Adipocyte (in vitro differentiated cells): ENCODE measurements at regions not wholly inside any gene's neighbourhood (a gene's known extent, or its start where the extent isn't known, plus 50 kb on each side); places are given as distances from the start of the nearest gene placed in this dataset.
A peak's percentile ranks its signal among the peaks of the same experiment; 100 is the strongest.

Experiments used
- DNase-seq: peaks from one replicate; pipeline ENCODE4 v3.0.0-alpha.2; 2015; ENCODE audit warnings: low read depth
- H3K27me3 ChIP-seq: replicated peaks from 2 replicates; pipeline ENCODE4 v1.7.0; 2013; ENCODE audit warnings: mild to moderate bottlenecking, low read length, moderate library complexity; ENCODE audit not compliant: control insufficient read depth, insufficient read depth
- H3K36me3 ChIP-seq: 2 replicates; pipeline ENCODE4 v1.7.0; 2013; ENCODE audit warnings: low read length, mild to moderate bottlenecking, moderate library complexity; ENCODE audit not compliant: control insufficient read depth, insufficient read depth, severe bottlenecking
- H3K4me1 ChIP-seq: 2 replicates; pipeline ENCODE4 v1.7.0; 2013; ENCODE audit warnings: mild to moderate bottlenecking, low read length, moderate library complexity; ENCODE audit not compliant: control insufficient read depth, insufficient read depth
- H3K4me3 ChIP-seq: 2 replicates; pipeline ENCODE4 v1.7.0; 2013; ENCODE audit warnings: mild to moderate bottlenecking, low read length, moderate library complexity
- H3K9ac ChIP-seq: 2 replicates; pipeline ENCODE4 v1.7.0; 2013; ENCODE audit warnings: mild to moderate bottlenecking, low read length, moderate library complexity
- H3K9me3 ChIP-seq: 2 replicates; pipeline ENCODE4 v1.7.0; 2013; ENCODE audit warnings: mild to moderate bottlenecking, low read length, moderate library complexity; ENCODE audit not compliant: control insufficient read depth

GRCh38 chr3:127049393-127049792 is 66.5 kb downstream of the PLXNA1 start:
- no peak for DNase-seq
- H3K36me3 ChIP-seq, result no peaks in the 10 kb centered on the region
- no peak overlapping the region for H3K4me3 ChIP-seq
- peaks cover 8% of the 10 kb centered on the region for H3K9me3 ChIP-seq
- H3K4me1 ChIP-seq, result peaks cover 35% of the 10 kb centered on the region
- no peak overlapping the region for H3K9ac ChIP-seq
- no peaks in the 10 kb centered on the region for H3K27me3 ChIP-seq

DNA sequence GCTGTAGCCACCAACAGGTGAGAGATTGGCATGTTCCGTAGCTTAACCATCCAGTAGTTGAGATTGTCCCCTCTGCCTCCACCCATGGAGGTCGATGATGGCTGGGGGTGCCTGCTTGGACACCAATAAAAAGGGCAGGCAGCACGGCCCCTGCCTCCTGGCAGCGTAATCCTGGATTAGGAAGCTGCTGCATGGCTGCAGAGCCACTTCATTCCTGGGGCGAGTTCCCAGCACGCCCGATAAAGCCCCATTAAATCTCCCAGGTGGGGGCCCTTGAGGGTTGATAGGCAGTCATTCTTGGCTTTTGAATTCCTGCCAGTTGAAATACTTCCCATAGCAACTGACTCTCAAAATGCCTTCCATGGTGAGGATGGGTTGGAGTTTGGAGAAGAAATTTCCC is 67.8 kb downstream of the PLXNA1 start:
- Histone ChIP-seq H3K36me3 (no peaks in the 10 kb centered on the region), H3K4me1 (peaks cover 31% of the 10 kb centered on the region), H3K27me3 (no peaks in the 10 kb centered on the region), H3K4me3 (no peak overlapping the region), H3K9me3 (peaks cover 8% of the 10 kb centered on the region), H3K9ac (no peak overlapping the region)
- DNase-seq, result no peak

GRCh38 chr3:127052121-127052561 is 69.2 kb downstream of the PLXNA1 start:
- no peaks in the 10 kb centered on the region for H3K27me3 ChIP-seq
- no peak overlapping the region for H3K4me3 ChIP-seq
- H3K36me3 ChIP-seq, result no peaks in the 10 kb centered on the region
- H3K4me1 ChIP-seq, result peaks cover 29% of the 10 kb centered on the region
- H3K9me3 ChIP-seq, result peaks cover 13% of the 10 kb centered on the region
- no peak overlapping the region for H3K9ac ChIP-seq
- DNase-seq, result no peak

DNA sequence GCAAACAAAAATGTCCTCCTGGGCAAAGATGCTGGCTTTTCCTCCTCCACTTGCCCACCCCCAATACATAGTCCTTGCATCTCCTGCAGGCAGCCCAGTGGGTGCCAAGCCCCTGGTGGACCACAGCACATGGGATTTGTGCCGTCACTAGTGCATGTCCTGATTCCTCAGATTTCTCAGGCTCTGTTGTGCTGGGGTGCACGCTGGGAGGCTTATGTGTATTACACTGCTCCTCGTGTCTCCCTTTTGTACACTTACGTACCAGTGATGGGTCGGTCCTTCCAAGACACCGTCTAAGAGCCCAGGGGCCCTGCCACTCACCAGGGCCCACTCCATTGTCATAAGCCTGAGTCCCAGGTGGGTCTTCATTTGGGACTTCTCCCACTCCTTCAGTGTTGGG is 70.1 kb downstream of the PLXNA1 start:
- peaks cover 29% of the 10 kb centered on the region for H3K4me1 ChIP-seq
- H3K9me3 ChIP-seq, result peaks cover 21% of the 10 kb centered on the region
- no peak overlapping the region for H3K4me3 ChIP-seq
- no peaks in the 10 kb centered on the region for H3K27me3 ChIP-seq
- no peak for DNase-seq
- H3K9ac ChIP-seq, result no peak overlapping the region
- H3K36me3 ChIP-seq, result no peaks in the 10 kb centered on the region

DNA sequence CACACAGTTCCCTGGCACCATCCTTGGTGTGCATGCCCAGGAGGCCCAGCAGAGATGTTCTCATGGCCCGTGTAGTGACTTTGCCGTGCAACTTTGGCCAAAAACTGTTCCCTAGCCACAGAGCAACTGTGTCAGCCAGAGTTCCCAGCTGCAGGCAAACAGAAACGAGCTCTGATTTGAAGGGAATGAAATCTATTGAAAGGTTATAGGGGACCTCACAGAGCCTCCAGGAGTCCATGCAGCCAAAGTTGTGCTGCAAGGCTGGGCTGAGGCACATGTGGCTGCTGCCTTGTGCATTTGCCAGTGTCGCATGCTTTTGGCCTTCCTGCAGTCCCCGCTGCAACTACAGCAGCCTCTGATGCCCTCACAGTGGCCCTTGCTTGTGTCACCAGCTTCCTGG is 70.5 kb downstream of the PLXNA1 start:
- no peaks in the 10 kb centered on the region for H3K27me3 ChIP-seq
- DNase-seq, result no peak
- peaks cover 31% of the 10 kb centered on the region for H3K4me1 ChIP-seq
- peaks cover 22% of the 10 kb centered on the region for H3K9me3 ChIP-seq
- H3K36me3 ChIP-seq, result no peaks in the 10 kb centered on the region
- no peak overlapping the region for H3K9ac ChIP-seq
- H3K4me3 ChIP-seq, result no peak overlapping the region

- Histone ChIP-seq H3K9ac (no peak overlapping the region), H3K27me3 (no peaks in the 10 kb centered on the region), H3K36me3 (no peaks in the 10 kb centered on the region), H3K4me1 (peaks cover 36% of the 10 kb centered on the region), H3K4me3 (no peak overlapping the region), H3K9me3 (peaks cover 22% of the 10 kb centered on the region)
- DNase-seq, result no peak
These were observed 71.1 kb downstream of the PLXNA1 start for GRCh38 chr3:127053979-127054378.

- Histone ChIP-seq H3K36me3 (no peaks in the 10 kb centered on the region), H3K9me3 (peaks cover 15% of the 10 kb centered on the region), H3K4me1 (peaks cover 42% of the 10 kb centered on the region), H3K27me3 (no peaks in the 10 kb centered on the region), H3K9ac (no peak overlapping the region), H3K4me3 (no peak overlapping the region)
- no peak for DNase-seq
These were observed 73.4 kb downstream of the PLXNA1 start for GRCh38 chr3:127056281-127056680.

DNA sequence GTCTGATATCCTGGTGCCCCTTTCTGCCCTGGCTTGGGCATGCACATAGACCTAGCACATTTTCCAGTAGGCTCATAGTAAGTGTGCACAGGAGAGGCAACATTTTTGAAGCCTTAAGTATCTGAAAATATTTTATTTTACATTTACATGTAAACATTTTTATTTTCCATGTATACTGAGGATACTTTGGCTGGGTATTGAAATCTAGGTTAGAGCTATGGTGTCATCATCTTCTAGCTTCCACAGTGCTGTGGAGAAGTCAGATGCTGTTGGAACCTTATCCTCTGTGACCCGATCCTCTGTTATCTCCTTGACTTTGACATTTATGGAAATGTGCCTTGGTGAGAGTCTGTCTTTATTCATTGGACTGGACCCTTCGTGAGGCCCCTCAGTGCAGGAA is 74.1 kb downstream of the PLXNA1 start:
- no peak overlapping the region for H3K4me3 ChIP-seq
- H3K9me3 ChIP-seq, result peaks cover 15% of the 10 kb centered on the region
- H3K4me1 ChIP-seq, result peaks cover 35% of the 10 kb centered on the region
- H3K9ac ChIP-seq, result no peak overlapping the region
- no peaks in the 10 kb centered on the region for H3K36me3 ChIP-seq
- H3K27me3 ChIP-seq, result no peaks in the 10 kb centered on the region
- no peak for DNase-seq

DNA sequence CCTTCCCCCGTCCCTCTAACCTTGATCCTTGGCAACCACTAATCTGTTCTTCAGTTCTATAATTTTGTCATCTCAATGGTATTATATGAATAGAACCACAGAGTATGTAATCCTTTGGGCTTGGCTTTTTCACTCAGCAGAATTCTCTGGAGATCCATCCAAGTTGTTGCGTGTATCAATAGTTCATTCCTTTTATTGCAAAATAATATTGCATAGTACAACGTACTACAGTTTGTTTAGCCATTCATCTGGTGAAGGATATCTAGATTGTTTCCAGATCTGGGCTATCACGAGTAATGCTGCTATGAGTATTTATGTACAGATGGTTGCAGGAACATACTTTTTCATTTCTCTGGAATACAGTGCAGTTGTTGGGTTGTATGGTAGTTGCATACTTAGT is 76.2 kb downstream of the PLXNA1 start:
- H3K9ac ChIP-seq, result no peak overlapping the region
- DNase-seq, result peak; percentile 81
- no peak overlapping the region for H3K4me3 ChIP-seq
- peaks cover 15% of the 10 kb centered on the region for H3K4me1 ChIP-seq
- H3K27me3 ChIP-seq, result no peaks in the 10 kb centered on the region
- no peaks in the 10 kb centered on the region for H3K36me3 ChIP-seq
- H3K9me3 ChIP-seq, result peaks cover 15% of the 10 kb centered on the region

DNA sequence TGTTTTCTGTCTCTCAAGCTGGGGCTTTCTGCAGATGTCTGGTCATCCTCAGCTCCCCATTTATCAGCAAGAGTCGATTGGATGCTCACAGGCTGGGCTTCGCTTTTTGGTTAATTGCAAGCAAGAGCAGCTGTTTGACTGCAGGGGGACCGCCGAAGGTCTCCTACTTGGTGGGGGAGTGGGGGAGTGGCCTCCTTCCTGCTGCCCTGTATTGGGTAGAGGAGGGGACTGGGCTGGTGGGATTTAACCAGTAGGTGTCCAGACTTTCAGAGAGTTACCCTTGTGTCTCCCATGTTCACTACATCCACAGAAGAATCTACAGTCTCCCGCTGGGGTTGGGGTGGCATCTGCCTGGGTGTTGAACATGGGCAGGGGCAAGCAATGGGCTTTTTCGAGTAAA is 78.7 kb downstream of the PLXNA1 start:
- H3K9ac ChIP-seq, result no peak overlapping the region
- peaks cover 35% of the 10 kb centered on the region for H3K4me1 ChIP-seq
- peaks cover 14% of the 10 kb centered on the region for H3K9me3 ChIP-seq
- no peaks in the 10 kb centered on the region for H3K27me3 ChIP-seq
- no peak for DNase-seq
- no peak overlapping the region for H3K4me3 ChIP-seq
- H3K36me3 ChIP-seq, result no peaks in the 10 kb centered on the region

DNA sequence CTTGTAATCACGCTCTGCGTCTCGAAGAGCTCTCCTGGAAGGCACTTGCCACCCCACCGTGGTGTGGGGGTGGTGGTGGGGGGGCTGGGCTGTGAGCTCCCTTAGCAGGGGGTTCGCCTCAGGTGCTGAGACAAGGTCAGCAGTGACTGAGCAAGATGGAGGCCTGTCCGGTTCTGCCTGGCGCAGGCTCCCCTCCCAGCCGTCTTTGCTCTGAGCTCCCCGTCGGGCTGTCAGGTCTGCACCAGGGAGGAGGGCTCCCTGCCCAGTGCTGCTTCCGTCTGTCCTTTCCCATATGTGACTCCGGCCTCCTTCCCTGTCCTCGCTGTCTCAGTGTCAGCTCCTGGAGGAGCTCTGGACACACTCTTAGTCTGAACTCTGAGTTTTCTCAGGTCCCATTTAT is 80.0 kb downstream of the PLXNA1 start:
- no peaks in the 10 kb centered on the region for H3K36me3 ChIP-seq
- no peak overlapping the region for H3K9ac ChIP-seq
- H3K4me3 ChIP-seq, result no peak overlapping the region
- peaks cover 35% of the 10 kb centered on the region for H3K4me1 ChIP-seq
- peaks cover 3% of the 10 kb centered on the region for H3K27me3 ChIP-seq
- peaks cover 2% of the 10 kb centered on the region for H3K9me3 ChIP-seq
- DNase-seq, result no peak

DNA sequence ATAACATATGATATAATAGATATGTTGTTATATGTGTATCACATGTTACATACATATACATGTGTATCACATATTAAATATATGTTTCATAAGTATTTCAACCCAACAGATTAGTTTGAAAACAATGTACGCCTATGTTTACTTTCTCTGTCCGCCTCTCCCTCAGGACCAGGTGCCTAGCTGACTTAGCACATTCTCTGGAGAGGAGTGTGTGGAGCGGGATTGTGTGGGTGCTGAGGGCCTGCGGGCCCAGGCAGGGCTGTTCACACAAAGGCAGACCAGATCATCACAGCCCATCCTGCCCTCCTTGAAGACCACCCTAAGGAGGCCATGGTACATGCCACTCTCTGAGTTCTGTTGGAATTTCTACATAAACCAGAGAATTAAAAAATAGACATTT is 81.0 kb downstream of the PLXNA1 start:
- Histone ChIP-seq H3K27me3 (peaks cover 5% of the 10 kb centered on the region), H3K9ac (no peak overlapping the region), H3K4me1 (peaks cover 28% of the 10 kb centered on the region), H3K4me3 (no peak overlapping the region), H3K36me3 (no peaks in the 10 kb centered on the region), H3K9me3 (no peaks in the 10 kb centered on the region)
- DNase-seq, result no peak
